Tibial nerve (tissue), 4 donors: ENCODE measurements at regions not wholly inside any gene's neighbourhood (a gene's known extent, or its start where the extent isn't known, plus 50 kb on each side); places are given as distances from the start of the nearest gene placed in this dataset.

Experiments used
- DNase-seq, 2 donors: peaks; one replicate each; pipeline ENCODE4 v3.0.0-alpha.2; 2019; ENCODE audit warnings: low spot score in 2 of 2
- H3K27ac ChIP-seq, 4 donors: fragments of 200-600 bp; sonication (generic) in 3 of 4; one replicate each; pipeline ENCODE4 v1.5.1; 2017 to 2019; ENCODE audit warnings: mild to moderate bottlenecking in 1 of 4
- H3K27me3 ChIP-seq, 2 donors: fragments of 200-600 bp; sonication (generic) in 1 of 2; one replicate each; pipeline versions ENCODE4 v1.5.1 to v1.6.0; 2017 to 2019
- H3K36me3 ChIP-seq, 3 donors: fragments of 200-600 bp; sonication (generic); one replicate each; pipeline ENCODE4 v1.5.1; 2018 to 2019
- H3K4me1 ChIP-seq, 4 donors: fragments of 200-600 bp; sonication (generic) in 3 of 4; one replicate each; pipeline ENCODE4 v1.5.1; 2017 to 2019
- H3K4me3 ChIP-seq, 4 donors: fragments of 200-600 bp; sonication (generic) in 3 of 4; one replicate each; pipeline ENCODE4 v1.5.1; 2017 to 2019; ENCODE audit warnings: mild to moderate bottlenecking in 1 of 4, moderate library complexity in 1 of 4
- H3K9me3 ChIP-seq, 4 donors: fragments of 200-600 bp; sonication (generic) in 3 of 4; one replicate each; pipeline ENCODE4 v1.5.1; 2017 to 2019
- CTCF ChIP-seq, 5 experiments: fragments of 200-600 bp in 3 of 5; fragments of 450-650 bp in 2 of 5; sonication (generic) in 3 of 5; IDR thresholded peaks; one replicate each; pipeline ENCODE4 v1.5.1; 2016 to 2019; ENCODE audit warnings: antibody characterized with exemption in 5 of 5, mild to moderate bottlenecking in 3 of 5, moderate library complexity in 2 of 5
- EP300 ChIP-seq, 2 donors: sonication (generic); formaldehyde crosslinking; IDR thresholded peaks; one replicate each; pipeline ENCODE4 v1.6.1; 2017; ENCODE audit warnings: antibody characterized with exemption in 2 of 2, mild to moderate bottlenecking in 1 of 2
- POLR2A ChIP-seq, 2 donors: fragments of 450-650 bp; IDR thresholded peaks; one replicate each; pipeline ENCODE4 v1.6.1; 2017; ENCODE audit warnings: antibody characterized with exemption in 2 of 2, mild to moderate bottlenecking in 2 of 2, moderate library complexity in 2 of 2
- WGBS, 2 donors: methylation state at CpG; one replicate each; pipeline ENCODE4 v1.1.5; 2018; 5-methylcytosine and 5-hydroxymethylcytosine counted together

DNA sequence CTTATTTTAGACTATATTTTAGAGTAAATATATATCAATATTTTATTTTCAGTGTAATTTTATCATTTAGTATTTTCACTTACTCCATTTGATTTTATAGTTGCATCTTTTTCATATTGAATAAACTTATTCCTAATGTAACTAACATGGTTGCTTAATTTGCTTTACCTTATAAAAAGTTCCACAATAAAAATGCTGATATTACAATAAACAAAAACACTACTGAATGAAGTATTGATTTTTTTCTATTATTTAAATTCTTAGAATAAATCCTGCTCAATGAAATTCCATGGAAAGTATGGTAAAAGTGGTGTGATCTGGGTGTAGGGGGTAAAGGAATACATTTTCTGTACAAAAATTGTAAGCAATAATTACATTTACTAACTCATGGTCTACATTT, 2074.9 kb upstream of the C9orf72 start:
- H3K27ac ChIP-seq, result no peak overlapping the region
- no peaks in the 10 kb centered on the region for H3K27me3 ChIP-seq
- no peak overlapping the region for H3K4me3 ChIP-seq
- no peaks in the 10 kb centered on the region for H3K4me1 ChIP-seq
- no peak for DNase-seq
- no peak for TF ChIP-seq CTCF (IDR thresholded peaks at IDR 0.05)
- no peak for TF ChIP-seq POLR2A (IDR thresholded peaks at IDR 0.05)
- TF ChIP-seq EP300 (IDR thresholded peaks at IDR 0.05), result no peak
- H3K9me3 ChIP-seq, result no peaks in the 10 kb centered on the region
- H3K36me3 ChIP-seq, result no peaks in the 10 kb centered on the region

DNA sequence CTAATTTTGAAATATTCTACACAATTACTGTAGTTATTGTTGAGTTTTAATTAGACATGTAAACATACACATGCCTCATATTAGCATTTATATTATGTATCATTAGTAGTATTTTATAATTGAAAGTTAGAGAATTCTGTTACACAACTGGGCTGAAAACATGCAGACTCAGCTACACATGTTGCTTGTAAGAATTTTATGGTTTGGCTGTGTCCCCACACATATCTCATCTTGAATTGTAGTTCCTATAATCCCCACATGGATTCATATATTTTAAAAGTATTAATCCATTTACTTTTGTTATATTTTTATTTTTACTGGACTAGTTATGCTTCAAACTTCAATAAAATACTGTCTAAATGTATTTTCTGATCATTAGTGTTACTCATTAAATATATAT, 2075.3 kb upstream of the C9orf72 start:
- Histone ChIP-seq H3K4me3 (no peak overlapping the region), H3K9me3 (no peaks in the 10 kb centered on the region), H3K27ac (no peak overlapping the region), H3K4me1 (no peaks in the 10 kb centered on the region), H3K27me3 (no peaks in the 10 kb centered on the region), H3K36me3 (no peaks in the 10 kb centered on the region)
- TF ChIP-seq EP300 (IDR thresholded peaks at IDR 0.05), result no peak
- TF ChIP-seq CTCF (IDR thresholded peaks at IDR 0.05), result no peak
- TF ChIP-seq POLR2A (IDR thresholded peaks at IDR 0.05), result no peak
- DNase-seq, result no peak

DNA sequence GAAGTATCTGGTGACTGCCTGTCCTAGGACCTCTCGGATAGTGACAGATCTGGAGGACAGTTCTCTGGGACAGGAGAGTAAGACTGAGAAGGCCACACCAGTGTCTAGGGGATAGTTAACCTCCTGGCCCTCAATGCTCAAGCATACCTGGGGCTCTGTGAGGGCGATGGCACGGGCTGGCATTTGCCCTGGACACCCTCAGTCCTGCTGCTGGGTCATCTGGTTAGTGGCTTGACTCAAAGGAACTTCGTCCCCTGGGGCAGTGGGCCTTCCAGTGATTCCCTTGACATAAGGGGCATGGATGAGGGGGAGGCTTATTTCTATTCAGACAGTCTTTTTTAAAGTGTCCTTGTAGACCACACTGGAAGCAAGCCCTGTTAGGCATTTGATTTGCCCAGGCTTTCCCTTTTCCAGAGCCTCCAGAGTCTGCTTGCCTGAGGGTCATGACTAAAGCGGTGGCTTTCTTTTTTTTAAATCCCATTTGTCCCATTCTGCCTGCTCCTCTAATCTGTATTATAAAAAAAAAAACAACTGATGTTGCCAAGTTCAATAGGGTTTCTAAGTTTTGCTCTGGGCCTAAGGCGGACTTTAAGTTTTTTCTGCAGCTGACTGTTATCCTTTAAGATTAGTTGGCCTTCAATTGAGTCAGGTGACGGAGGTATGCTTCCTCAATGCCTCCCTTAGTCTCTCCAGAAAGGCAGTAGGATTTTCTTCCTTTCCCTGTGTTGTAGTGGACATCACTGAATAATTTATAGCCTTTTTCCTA, 2083.5 kb upstream of the C9orf72 start:
- no peak overlapping the region for H3K4me3 ChIP-seq
- TF ChIP-seq EP300 (IDR thresholded peaks at IDR 0.05) (no peak), CTCF (IDR thresholded peaks at IDR 0.05) (no peak), POLR2A (IDR thresholded peaks at IDR 0.05) (no peak)
- H3K36me3 ChIP-seq, result no peaks in the 10 kb centered on the region
- 79 to 81% methylated on average over 6 to 7 of the region's 7 CpGs for WGBS, 2 donors
- no peak for DNase-seq
- no peaks in the 10 kb centered on the region for H3K4me1 ChIP-seq
- H3K27ac ChIP-seq, result no peak overlapping the region
- H3K9me3 ChIP-seq, result no peaks in the 10 kb centered on the region
- H3K27me3 ChIP-seq, result no peaks in the 10 kb centered on the region

DNA sequence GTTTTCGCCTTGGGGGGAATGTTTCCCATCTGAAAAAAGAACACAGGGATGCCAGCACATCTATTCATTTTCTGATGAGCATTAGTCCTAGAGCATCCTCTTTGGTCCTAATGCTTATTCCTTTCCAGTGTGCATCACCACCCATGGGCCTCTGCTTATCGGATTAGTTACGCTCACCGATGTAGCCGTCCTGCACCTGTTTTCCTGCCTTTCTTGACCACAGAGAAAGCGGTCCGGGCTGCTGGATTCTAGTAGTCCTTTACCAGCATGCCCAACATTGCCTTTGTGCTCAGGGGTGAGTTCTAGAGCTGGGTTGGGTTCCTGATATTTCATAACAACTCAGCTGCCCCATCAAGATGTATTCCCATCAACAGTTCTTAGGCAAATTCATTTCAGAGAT, 2084.5 kb upstream of the C9orf72 start:
- H3K27ac ChIP-seq, result no peak overlapping the region
- H3K36me3 ChIP-seq, result no peaks in the 10 kb centered on the region
- no peak overlapping the region for H3K4me3 ChIP-seq
- H3K9me3 ChIP-seq, result no peaks in the 10 kb centered on the region
- H3K27me3 ChIP-seq, result no peaks in the 10 kb centered on the region
- no peak for TF ChIP-seq EP300 (IDR thresholded peaks at IDR 0.05)
- DNase-seq, result no peak
- no peaks in the 10 kb centered on the region for H3K4me1 ChIP-seq
- WGBS, 2 donors, result 91 to 96% methylated on average over 7 of the region's 7 CpGs

GRCh38 chr9:29659014-29659413, 2085.7 kb upstream of the C9orf72 start:
- H3K9me3 ChIP-seq, result no peaks in the 10 kb centered on the region
- no peaks in the 10 kb centered on the region for H3K36me3 ChIP-seq
- DNase-seq, result no peak
- WGBS, 2 donors, result 82 to 84% methylated on average over 6 of the region's 6 CpGs
- H3K4me1 ChIP-seq, result no peaks in the 10 kb centered on the region
- H3K27ac ChIP-seq, result no peak overlapping the region
- no peak for TF ChIP-seq CTCF (IDR thresholded peaks at IDR 0.05)
- no peak for TF ChIP-seq EP300 (IDR thresholded peaks at IDR 0.05)
- no peak for TF ChIP-seq POLR2A (IDR thresholded peaks at IDR 0.05)
- H3K27me3 ChIP-seq, result no peaks in the 10 kb centered on the region
- H3K4me3 ChIP-seq, result no peak overlapping the region

- Histone ChIP-seq H3K36me3 (no peaks in the 10 kb centered on the region), H3K27me3 (no peaks in the 10 kb centered on the region), H3K9me3 (no peaks in the 10 kb centered on the region), H3K27ac (no peak overlapping the region), H3K4me3 (no peak overlapping the region), H3K4me1 (no peaks in the 10 kb centered on the region)
- 68 to 75% methylated on average over 4 of the region's 4 CpGs for WGBS, 2 donors
- TF ChIP-seq POLR2A (IDR thresholded peaks at IDR 0.05) (no peak), CTCF (IDR thresholded peaks at IDR 0.05) (no peak)
- no peak for DNase-seq
Measured at GRCh38 chr9:29659736-29660135, 2086.5 kb upstream of the C9orf72 start.
